GM12878 (cell line): ENCODE measurements at regions not wholly inside any gene's neighbourhood (a gene's known extent, or its start where the extent isn't known, plus 50 kb on each side); places are given as distances from the start of the nearest gene placed in this dataset.

Experiments
- BCL11A ChIP-seq: IDR thresholded peaks from 2 replicates; pipeline ENCODE4 v1.6.1; 2011; ENCODE audit warnings: low read depth, low read length
- BMI1 ChIP-seq: fragments of 450-650 bp; IDR thresholded peaks from 2 replicates; pipeline ENCODE4 v1.6.1; 2016; ENCODE audit warnings: mild to moderate bottlenecking, moderate library complexity, borderline replicate concordance
- CHD4 ChIP-seq: fragments of 200-600 bp; sonication (generic); IDR thresholded peaks from 2 replicates; pipeline ENCODE4 v1.6.1; 2016; ENCODE audit warnings: mild to moderate bottlenecking
- CREB1 ChIP-seq: IDR thresholded peaks from 2 replicates; pipeline ENCODE4 v1.6.1; 2012; ENCODE audit warnings: low read depth, mild to moderate bottlenecking, inconsistent platforms
- KLF5 ChIP-seq: fragments of 450-650 bp; IDR thresholded peaks from 2 replicates; pipeline ENCODE4 v1.6.1; 2014; ENCODE audit warnings: mild to moderate bottlenecking; ENCODE audit not compliant: partially characterized antibody
- MEF2A ChIP-seq: IDR thresholded peaks from 2 replicates; pipeline ENCODE4 v1.6.1; 2011; ENCODE audit warnings: low read depth, mild to moderate bottlenecking, low read length, moderate library complexity; ENCODE audit not compliant: insufficient read depth
- MEF2B ChIP-seq: fragments of 450-650 bp; IDR thresholded peaks from 2 replicates; pipeline ENCODE4 v1.6.1; 2018; ENCODE audit warnings: mild to moderate bottlenecking, moderate library complexity; ENCODE audit not compliant: partially characterized antibody, poor library complexity, severe bottlenecking
- NFIC ChIP-seq: IDR thresholded peaks from 2 replicates; pipeline ENCODE4 v1.6.1; 2012; ENCODE audit warnings: low read depth, mild to moderate bottlenecking, inconsistent platforms, low read length, moderate library complexity
- NFYA ChIP-seq: IDR thresholded peaks from 2 replicates; pipeline ENCODE4 v1.6.1; 2011; ENCODE audit warnings: low read depth, mild to moderate bottlenecking, low read length, improper control_type of control experiment, borderline replicate concordance
- NFYB ChIP-seq: IDR thresholded peaks from 2 replicates; pipeline ENCODE4 v1.6.1; 2011; ENCODE audit warnings: low read depth, mild to moderate bottlenecking, low read length, improper control_type of control experiment, moderate library complexity; ENCODE audit not compliant: insufficient read depth
- PAX5 ChIP-seq: IDR thresholded peaks from 2 replicates; pipeline ENCODE4 v1.6.1; 2011; ENCODE audit warnings: low read depth, low read length, borderline replicate concordance
- RAD21 ChIP-seq: IDR thresholded peaks from 2 replicates; pipeline ENCODE4 v1.6.1; 2011; ENCODE audit warnings: mild to moderate bottlenecking, low read depth, low read length, moderate library complexity; ENCODE audit not compliant: insufficient read depth
- RBBP5 ChIP-seq: fragments of 200-600 bp; sonication (generic); conservative IDR thresholded peaks from 2 replicates; pipeline ENCODE4 v1.6.1; 2016
- RFX5 ChIP-seq: IDR thresholded peaks from 2 replicates; pipeline ENCODE4 v1.6.1; 2011; ENCODE audit warnings: low read depth, low read length, improper control_type of control experiment
- SMARCA5 ChIP-seq: fragments of 450-650 bp; IDR thresholded peaks from 2 replicates; pipeline ENCODE4 v1.6.1; 2017; ENCODE audit warnings: mild to moderate bottlenecking
- SMC3 ChIP-seq: IDR thresholded peaks from 2 replicates; pipeline ENCODE4 v1.6.1; 2011; ENCODE audit warnings: low read length, improper control_type of control experiment, borderline replicate concordance
- STAT1 ChIP-seq: fragments of 450-650 bp; conservative IDR thresholded peaks from 2 replicates; pipeline ENCODE4 v1.6.1; 2014; ENCODE audit warnings: antibody characterized with exemption, mild to moderate bottlenecking
- TCF12 ChIP-seq: IDR thresholded peaks from 2 replicates; pipeline ENCODE4 v1.6.1; 2011; ENCODE audit warnings: low read depth, mild to moderate bottlenecking, low read length
- TCF7 ChIP-seq: IDR thresholded peaks from 2 replicates; pipeline ENCODE4 v1.6.1; 2014; ENCODE audit warnings: antibody characterized with exemption, borderline replicate concordance
- YY1 ChIP-seq: IDR thresholded peaks from 2 replicates; pipeline ENCODE4 v1.6.1; 2011; ENCODE audit warnings: low read depth, mild to moderate bottlenecking, low read length
- ZBED1 ChIP-seq: IDR thresholded peaks from 2 replicates; pipeline ENCODE4 v1.6.1; 2016; ENCODE audit warnings: borderline replicate concordance
- TF ChIP-seq, protein P1 (sequence below), 3 experiments: IDR thresholded peaks in 2 of 3; conservative IDR thresholded peaks in 1 of 3; 2 replicates each; pipeline ENCODE4 v1.5.1; 2011; ENCODE audit warnings: low read depth in 3 of 3, low read length in 3 of 3, mild to moderate bottlenecking in 3 of 3, control low read depth in 2 of 3, moderate library complexity in 2 of 3, inconsistent platforms in 1 of 3, mixed read lengths in 1 of 3; ENCODE audit not compliant: control insufficient read depth in 2 of 3, insufficient read depth in 1 of 3; ENCODE audit errors: extremely low read depth in 1 of 3
- TF ChIP-seq, protein P2 (sequence below): fragments of 450-650 bp; IDR thresholded peaks from 2 replicates; pipeline ENCODE4 v1.6.1; 2017; ENCODE audit warnings: mild to moderate bottlenecking, moderate library complexity
- TF ChIP-seq, protein P3 (sequence below): fragments of 450-650 bp; conservative IDR thresholded peaks from 2 replicates; pipeline ENCODE4 v1.6.1; 2017; ENCODE audit warnings: mild to moderate bottlenecking, moderate library complexity

DNA sequence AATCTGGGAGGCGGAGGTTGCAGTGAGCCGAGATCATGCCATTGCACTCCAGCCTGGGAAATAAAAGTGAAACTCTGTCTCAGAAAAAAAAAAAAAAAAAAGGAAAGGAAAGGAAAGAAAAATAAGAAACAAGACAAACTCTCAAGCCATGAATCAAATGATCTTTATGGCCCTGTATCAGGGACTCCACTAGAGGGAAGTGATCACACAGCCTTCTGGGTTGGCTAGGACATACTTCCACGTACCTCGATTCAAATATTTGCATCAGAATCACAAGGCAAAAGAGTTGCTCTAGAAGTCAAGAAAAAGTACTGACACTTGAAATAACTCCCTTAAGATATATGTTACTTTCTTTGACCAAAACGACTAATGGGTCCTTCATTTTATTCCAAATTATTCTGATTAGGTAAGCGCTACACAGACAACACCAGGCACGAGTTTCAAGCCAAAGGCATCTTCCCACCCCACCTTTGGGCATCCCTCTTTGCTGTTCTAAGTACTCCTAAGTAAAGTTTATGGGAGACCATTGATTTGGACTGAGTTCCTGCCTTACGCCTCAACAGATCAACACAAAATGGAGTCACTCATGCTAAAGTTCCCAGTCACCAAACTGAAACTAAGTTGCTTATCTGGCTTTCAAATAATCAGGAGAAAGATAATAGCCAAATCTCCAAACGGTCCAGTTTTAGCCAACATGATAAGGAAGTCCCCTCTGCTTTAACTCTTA, 77.5 kb upstream of the NT5E start (continued):
- TF ChIP-seq, protein P1, sequence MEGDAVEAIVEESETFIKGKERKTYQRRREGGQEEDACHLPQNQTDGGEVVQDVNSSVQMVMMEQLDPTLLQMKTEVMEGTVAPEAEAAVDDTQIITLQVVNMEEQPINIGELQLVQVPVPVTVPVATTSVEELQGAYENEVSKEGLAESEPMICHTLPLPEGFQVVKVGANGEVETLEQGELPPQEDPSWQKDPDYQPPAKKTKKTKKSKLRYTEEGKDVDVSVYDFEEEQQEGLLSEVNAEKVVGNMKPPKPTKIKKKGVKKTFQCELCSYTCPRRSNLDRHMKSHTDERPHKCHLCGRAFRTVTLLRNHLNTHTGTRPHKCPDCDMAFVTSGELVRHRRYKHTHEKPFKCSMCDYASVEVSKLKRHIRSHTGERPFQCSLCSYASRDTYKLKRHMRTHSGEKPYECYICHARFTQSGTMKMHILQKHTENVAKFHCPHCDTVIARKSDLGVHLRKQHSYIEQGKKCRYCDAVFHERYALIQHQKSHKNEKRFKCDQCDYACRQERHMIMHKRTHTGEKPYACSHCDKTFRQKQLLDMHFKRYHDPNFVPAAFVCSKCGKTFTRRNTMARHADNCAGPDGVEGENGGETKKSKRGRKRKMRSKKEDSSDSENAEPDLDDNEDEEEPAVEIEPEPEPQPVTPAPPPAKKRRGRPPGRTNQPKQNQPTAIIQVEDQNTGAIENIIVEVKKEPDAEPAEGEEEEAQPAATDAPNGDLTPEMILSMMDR (IDR thresholded peaks at IDR 0.05 in 2 of 3, conservative IDR thresholded peaks at IDR 0.05 in 1 of 3; ENCODE audit: control insufficient read depth in 2 of 3, extremely low read depth in 1 of 3, insufficient read depth in 1 of 3, low read depth in 3 of 3, low read length in 3 of 3), result peak; percentile 19 to 45 (median 34); a peak in 4 of 6 replicates
- TF ChIP-seq RAD21, result peak; percentile 63
- no peak for TF ChIP-seq BCL11A
- no peak for TF ChIP-seq MEF2A
- no peak for TF ChIP-seq TCF12
- no peak for TF ChIP-seq NFIC
- TF ChIP-seq YY1, result no peak
- no peak for TF ChIP-seq STAT1
- TF ChIP-seq MEF2B, result no peak
- TF ChIP-seq, protein P2, sequence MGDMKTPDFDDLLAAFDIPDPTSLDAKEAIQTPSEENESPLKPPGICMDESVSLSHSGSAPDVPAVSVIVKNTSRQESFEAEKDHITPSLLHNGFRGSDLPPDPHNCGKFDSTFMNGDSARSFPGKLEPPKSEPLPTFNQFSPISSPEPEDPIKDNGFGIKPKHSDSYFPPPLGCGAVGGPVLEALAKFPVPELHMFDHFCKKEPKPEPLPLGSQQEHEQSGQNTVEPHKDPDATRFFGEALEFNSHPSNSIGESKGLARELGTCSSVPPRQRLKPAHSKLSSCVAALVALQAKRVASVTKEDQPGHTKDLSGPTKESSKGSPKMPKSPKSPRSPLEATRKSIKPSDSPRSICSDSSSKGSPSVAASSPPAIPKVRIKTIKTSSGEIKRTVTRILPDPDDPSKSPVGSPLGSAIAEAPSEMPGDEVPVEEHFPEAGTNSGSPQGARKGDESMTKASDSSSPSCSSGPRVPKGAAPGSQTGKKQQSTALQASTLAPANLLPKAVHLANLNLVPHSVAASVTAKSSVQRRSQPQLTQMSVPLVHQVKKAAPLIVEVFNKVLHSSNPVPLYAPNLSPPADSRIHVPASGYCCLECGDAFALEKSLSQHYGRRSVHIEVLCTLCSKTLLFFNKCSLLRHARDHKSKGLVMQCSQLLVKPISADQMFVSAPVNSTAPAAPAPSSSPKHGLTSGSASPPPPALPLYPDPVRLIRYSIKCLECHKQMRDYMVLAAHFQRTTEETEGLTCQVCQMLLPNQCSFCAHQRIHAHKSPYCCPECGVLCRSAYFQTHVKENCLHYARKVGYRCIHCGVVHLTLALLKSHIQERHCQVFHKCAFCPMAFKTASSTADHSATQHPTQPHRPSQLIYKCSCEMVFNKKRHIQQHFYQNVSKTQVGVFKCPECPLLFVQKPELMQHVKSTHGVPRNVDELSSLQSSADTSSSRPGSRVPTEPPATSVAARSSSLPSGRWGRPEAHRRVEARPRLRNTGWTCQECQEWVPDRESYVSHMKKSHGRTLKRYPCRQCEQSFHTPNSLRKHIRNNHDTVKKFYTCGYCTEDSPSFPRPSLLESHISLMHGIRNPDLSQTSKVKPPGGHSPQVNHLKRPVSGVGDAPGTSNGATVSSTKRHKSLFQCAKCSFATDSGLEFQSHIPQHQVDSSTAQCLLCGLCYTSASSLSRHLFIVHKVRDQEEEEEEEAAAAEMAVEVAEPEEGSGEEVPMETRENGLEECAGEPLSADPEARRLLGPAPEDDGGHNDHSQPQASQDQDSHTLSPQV, result peak; percentile 94
- no peak for TF ChIP-seq PAX5
- TF ChIP-seq, protein P3, sequence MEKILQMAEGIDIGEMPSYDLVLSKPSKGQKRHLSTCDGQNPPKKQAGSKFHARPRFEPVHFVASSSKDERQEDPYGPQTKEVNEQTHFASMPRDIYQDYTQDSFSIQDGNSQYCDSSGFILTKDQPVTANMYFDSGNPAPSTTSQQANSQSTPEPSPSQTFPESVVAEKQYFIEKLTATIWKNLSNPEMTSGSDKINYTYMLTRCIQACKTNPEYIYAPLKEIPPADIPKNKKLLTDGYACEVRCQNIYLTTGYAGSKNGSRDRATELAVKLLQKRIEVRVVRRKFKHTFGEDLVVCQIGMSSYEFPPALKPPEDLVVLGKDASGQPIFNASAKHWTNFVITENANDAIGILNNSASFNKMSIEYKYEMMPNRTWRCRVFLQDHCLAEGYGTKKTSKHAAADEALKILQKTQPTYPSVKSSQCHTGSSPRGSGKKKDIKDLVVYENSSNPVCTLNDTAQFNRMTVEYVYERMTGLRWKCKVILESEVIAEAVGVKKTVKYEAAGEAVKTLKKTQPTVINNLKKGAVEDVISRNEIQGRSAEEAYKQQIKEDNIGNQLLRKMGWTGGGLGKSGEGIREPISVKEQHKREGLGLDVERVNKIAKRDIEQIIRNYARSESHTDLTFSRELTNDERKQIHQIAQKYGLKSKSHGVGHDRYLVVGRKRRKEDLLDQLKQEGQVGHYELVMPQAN, result no peak
- TF ChIP-seq SMARCA5, result no peak
- TF ChIP-seq TCF7, result no peak
- no peak for TF ChIP-seq KLF5
- no peak for TF ChIP-seq RBBP5
- TF ChIP-seq RFX5, result no peak
- TF ChIP-seq NFYA, result no peak
- no peak for TF ChIP-seq ZBED1
- TF ChIP-seq CREB1, result no peak
- no peak for TF ChIP-seq CHD4
- peak; percentile 38; the same call in 1 of the 2 replicates for TF ChIP-seq SMC3
- no peak for TF ChIP-seq BMI1
- no peak for TF ChIP-seq NFYB
